Osteoblast (primary cell): ENCODE measurements at regions not wholly inside any gene's neighbourhood (a gene's known extent, or its start where the extent isn't known, plus 50 kb on each side); places are given as distances from the start of the nearest gene placed in this dataset.

Experiments
- DNase-seq: peaks from one replicate; pipeline ENCODE4 v3.0.0; 2011; ENCODE audit warnings: low spot score, mixed read lengths; ENCODE audit not compliant: insufficient read length; ENCODE audit errors: missing footprints
- H2AFZ ChIP-seq: 2 replicates; pipeline ENCODE4 v1.6.0; 2011; ENCODE audit warnings: mild to moderate bottlenecking, low read length
- H3K27ac ChIP-seq: 2 replicates; pipeline ENCODE4 v1.5.1; 2011; ENCODE audit warnings: mild to moderate bottlenecking, low read depth, low read length, moderate library complexity
- H3K27me3 ChIP-seq: 2 replicates; pipeline ENCODE4 v1.6.0; 2012; ENCODE audit warnings: mild to moderate bottlenecking, control low read depth, inconsistent platforms, low read length, moderate library complexity; ENCODE audit not compliant: insufficient read depth
- H3K36me3 ChIP-seq: 2 replicates; pipeline ENCODE4 v1.5.1; 2011; ENCODE audit warnings: mild to moderate bottlenecking, low read length, control low read depth, moderate library complexity; ENCODE audit not compliant: insufficient read depth
- H3K4me1 ChIP-seq: 2 replicates; pipeline ENCODE4 v1.5.1; 2011; ENCODE audit warnings: mild to moderate bottlenecking, low read length, control low read depth, moderate library complexity; ENCODE audit not compliant: insufficient read depth
- H3K4me2 ChIP-seq: 2 replicates; pipeline ENCODE4 v1.6.0; 2011; ENCODE audit warnings: mild to moderate bottlenecking, low read length; ENCODE audit not compliant: insufficient read depth
- H3K4me3 ChIP-seq: fragments of 200-600 bp; sonication (generic); 3 replicates; pipeline ENCODE4 v1.5.1; 2012; ENCODE audit warnings: mild to moderate bottlenecking, low read length, inconsistent platforms; ENCODE audit not compliant: insufficient read depth
- H3K79me2 ChIP-seq: 2 replicates; pipeline ENCODE4 v1.6.0; 2012; ENCODE audit warnings: mild to moderate bottlenecking, low read length, control low read depth, inconsistent platforms; ENCODE audit not compliant: insufficient read depth
- H3K9me3 ChIP-seq: 2 replicates; pipeline ENCODE4 v1.5.1; 2011; ENCODE audit warnings: low read depth, low read length, control low read depth
- H4K20me1 ChIP-seq: 2 replicates; pipeline ENCODE4 v1.6.0; 2012; ENCODE audit warnings: mild to moderate bottlenecking, low read length, control low read depth; ENCODE audit not compliant: insufficient read depth
- TF ChIP-seq, protein P1 (sequence below): IDR thresholded peaks from 2 replicates; pipeline ENCODE4 v1.5.1; 2011; ENCODE audit warnings: mild to moderate bottlenecking, low read depth, low read length, moderate library complexity; ENCODE audit errors: extremely low read depth

DNA sequence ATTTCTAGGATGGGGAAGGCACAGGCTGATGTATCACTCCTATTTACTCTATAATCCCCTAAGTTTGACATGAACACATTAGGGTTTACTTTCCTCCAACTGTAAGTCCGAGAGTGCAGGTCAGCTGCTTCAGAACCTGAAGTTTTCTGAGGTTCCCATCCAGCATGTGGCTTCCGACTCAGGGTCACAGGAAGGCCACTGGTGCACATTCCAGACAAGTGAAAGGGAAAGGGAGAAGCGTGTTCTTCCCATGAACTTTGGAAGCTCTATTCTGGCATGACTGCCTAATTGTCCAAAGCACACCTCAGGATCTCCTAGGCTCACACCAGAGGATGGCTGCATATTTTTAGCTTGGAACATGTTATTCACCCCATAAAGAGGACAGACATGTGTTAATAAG is 602.6 kb downstream of the SEMA5A start:
- Histone ChIP-seq H3K9me3 (no peaks in the 10 kb centered on the region), H3K79me2 (no peaks in the 10 kb centered on the region), H3K27me3 (no peaks in the 10 kb centered on the region), H3K36me3 (no peaks in the 10 kb centered on the region), H4K20me1 (no peaks in the 10 kb centered on the region), H3K4me2 (peak overlapping the region; percentile 31), H3K4me1 (peaks cover 11% of the 10 kb centered on the region), H3K4me3 (no peak overlapping the region), H3K27ac (peak overlapping the region; percentile 34), H2AFZ (peak overlapping the region; percentile 2)
- TF ChIP-seq, protein P1, sequence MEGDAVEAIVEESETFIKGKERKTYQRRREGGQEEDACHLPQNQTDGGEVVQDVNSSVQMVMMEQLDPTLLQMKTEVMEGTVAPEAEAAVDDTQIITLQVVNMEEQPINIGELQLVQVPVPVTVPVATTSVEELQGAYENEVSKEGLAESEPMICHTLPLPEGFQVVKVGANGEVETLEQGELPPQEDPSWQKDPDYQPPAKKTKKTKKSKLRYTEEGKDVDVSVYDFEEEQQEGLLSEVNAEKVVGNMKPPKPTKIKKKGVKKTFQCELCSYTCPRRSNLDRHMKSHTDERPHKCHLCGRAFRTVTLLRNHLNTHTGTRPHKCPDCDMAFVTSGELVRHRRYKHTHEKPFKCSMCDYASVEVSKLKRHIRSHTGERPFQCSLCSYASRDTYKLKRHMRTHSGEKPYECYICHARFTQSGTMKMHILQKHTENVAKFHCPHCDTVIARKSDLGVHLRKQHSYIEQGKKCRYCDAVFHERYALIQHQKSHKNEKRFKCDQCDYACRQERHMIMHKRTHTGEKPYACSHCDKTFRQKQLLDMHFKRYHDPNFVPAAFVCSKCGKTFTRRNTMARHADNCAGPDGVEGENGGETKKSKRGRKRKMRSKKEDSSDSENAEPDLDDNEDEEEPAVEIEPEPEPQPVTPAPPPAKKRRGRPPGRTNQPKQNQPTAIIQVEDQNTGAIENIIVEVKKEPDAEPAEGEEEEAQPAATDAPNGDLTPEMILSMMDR = no peak
- DNase-seq = no peak

DNA sequence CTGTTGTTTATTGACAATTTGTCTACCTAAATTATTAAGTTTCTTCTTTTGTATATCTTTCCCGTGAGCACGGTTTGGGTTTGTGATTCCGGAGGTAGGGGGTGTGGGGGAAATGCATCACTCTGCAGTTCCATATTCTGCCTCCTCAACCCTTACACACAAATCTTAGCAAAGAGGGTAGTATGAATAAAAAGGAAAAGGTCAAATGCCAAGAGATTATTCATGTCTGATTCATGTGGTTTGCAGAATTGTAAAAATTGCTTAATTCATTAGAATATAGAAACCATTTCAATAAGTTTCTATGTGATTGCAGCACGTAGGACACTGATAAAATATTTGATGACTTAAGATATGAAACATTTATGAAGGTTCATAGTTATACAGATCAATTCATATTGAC is 601.9 kb downstream of the SEMA5A start:
- Histone ChIP-seq H3K4me3 (no peak overlapping the region), H3K4me2 (peak overlapping the region; percentile 31), H3K79me2 (no peaks in the 10 kb centered on the region), H3K9me3 (no peaks in the 10 kb centered on the region), H4K20me1 (no peaks in the 10 kb centered on the region), H3K4me1 (peaks cover 11% of the 10 kb centered on the region), H3K27me3 (no peaks in the 10 kb centered on the region), H2AFZ (peak overlapping the region; percentile 2), H3K36me3 (no peaks in the 10 kb centered on the region), H3K27ac (peak overlapping the region; percentile 34)
- TF ChIP-seq, protein P1 = no peak
- peak; percentile 13 for DNase-seq

DNA sequence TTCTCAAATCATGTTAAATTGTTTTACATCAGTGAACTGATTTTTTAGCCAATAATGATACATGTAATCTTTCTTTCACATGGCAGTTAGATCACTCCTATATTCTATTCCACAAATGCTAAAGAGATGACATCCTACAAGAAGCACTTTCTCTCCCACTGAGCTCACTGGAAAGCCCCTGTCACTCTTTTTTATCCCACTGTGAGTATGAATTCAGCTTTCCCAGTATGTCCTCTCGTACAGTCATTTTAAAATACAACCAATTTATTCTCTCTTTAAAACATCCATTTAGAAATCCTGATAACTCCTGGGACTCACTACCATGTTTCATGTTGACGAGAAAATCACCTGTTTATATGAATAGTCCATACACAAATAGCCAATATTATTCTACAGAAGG is 599.9 kb downstream of the SEMA5A start:
- H2AFZ ChIP-seq = no peak overlapping the region
- H3K36me3 ChIP-seq = no peaks in the 10 kb centered on the region
- H3K4me1 ChIP-seq = peaks cover 11% of the 10 kb centered on the region
- H3K27ac ChIP-seq = no peak overlapping the region
- H3K4me2 ChIP-seq = no peak overlapping the region
- TF ChIP-seq, protein P1 = no peak
- H4K20me1 ChIP-seq = no peaks in the 10 kb centered on the region
- no peaks in the 10 kb centered on the region for H3K9me3 ChIP-seq
- H3K79me2 ChIP-seq = no peaks in the 10 kb centered on the region
- no peak for DNase-seq
- H3K4me3 ChIP-seq = no peak overlapping the region
- H3K27me3 ChIP-seq = no peaks in the 10 kb centered on the region

DNA sequence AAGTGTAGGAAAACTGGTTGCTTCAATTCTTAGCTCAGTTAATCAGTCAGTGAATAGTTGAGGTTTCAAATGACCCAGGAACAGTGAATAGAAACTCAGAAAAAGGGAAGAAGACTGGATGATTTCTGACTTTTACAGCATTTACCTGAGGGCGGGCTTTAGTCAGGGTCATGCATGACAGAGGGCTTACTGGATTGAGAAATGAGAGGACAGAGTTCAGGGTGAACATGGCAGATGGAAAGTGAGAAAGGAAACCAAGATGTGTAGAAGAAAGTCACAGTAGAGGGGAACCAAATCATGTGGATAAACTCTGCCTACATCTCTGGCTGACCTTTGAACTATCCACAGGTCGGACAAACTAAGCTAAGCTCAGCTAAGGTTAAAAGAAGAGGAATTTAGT is 596.0 kb downstream of the SEMA5A start:
- H3K4me1 ChIP-seq = no peaks in the 10 kb centered on the region
- H3K9me3 ChIP-seq = no peaks in the 10 kb centered on the region
- no peak overlapping the region for H3K27ac ChIP-seq
- H3K36me3 ChIP-seq = no peaks in the 10 kb centered on the region
- no peak for DNase-seq
- H2AFZ ChIP-seq = no peak overlapping the region
- H4K20me1 ChIP-seq = no peaks in the 10 kb centered on the region
- no peak overlapping the region for H3K4me2 ChIP-seq
- H3K79me2 ChIP-seq = no peaks in the 10 kb centered on the region
- TF ChIP-seq, protein P1 = no peak
- no peaks in the 10 kb centered on the region for H3K27me3 ChIP-seq
- H3K4me3 ChIP-seq = no peak overlapping the region
